ENCODE measurements at regions not wholly inside any gene's neighbourhood (a gene's known extent, or its start where the extent isn't known, plus 50 kb on each side); places are given as distances from the start of the nearest gene placed in this dataset.
"Not testable (repeated sequence)": the region's sequence is repeated elsewhere in the genome, so short reads cannot be mapped to it uniquely, and the experiment has no call there.

GRCh38 chr5:17326600-17327037, 109.2 kb downstream of the BASP1 start:
- no peak for FAIRE-seq

- FAIRE-seq: no peak
Measured at GRCh38 chr5:17327048-17327625, 109.7 kb downstream of the BASP1 start.

- no peak for FAIRE-seq
Measured at GRCh38 chr5:17329571-17329970, 112.1 kb downstream of the BASP1 start.

- no peak for FAIRE-seq
Measured at GRCh38 chr5:17330386-17330785, 113.0 kb downstream of the BASP1 start.

- FAIRE-seq: no peak
Measured at GRCh38 chr5:17331651-17332050, 114.2 kb downstream of the BASP1 start.

GRCh38 chr5:17333755-17334154, 116.3 kb downstream of the BASP1 start:
- no peak for FAIRE-seq

- FAIRE-seq: no peak
Measured at GRCh38 chr5:17336054-17336453, 118.6 kb downstream of the BASP1 start.

- FAIRE-seq: not testable (repeated sequence)
Measured at GRCh38 chr5:17336723-17337122, 119.3 kb downstream of the BASP1 start.

GRCh38 chr5:17339841-17340240, 122.4 kb downstream of the BASP1 start:
- no peak for FAIRE-seq

- FAIRE-seq: no peak
Measured at GRCh38 chr5:17340379-17340778, 122.9 kb downstream of the BASP1 start.

GRCh38 chr5:17340819-17341218, 123.4 kb downstream of the BASP1 start:
- FAIRE-seq: no peak

GRCh38 chr5:17343675-17344074, 126.2 kb downstream of the BASP1 start:
- no peak for FAIRE-seq

- no peak for FAIRE-seq
Measured at GRCh38 chr5:17346811-17347210, 129.4 kb downstream of the BASP1 start.

- no peak for FAIRE-seq
Measured at GRCh38 chr5:17352223-17352622, 134.8 kb downstream of the BASP1 start.

- FAIRE-seq: no peak
Measured at GRCh38 chr5:17354265-17354664, 136.8 kb downstream of the BASP1 start.

- no peak for FAIRE-seq
Measured at GRCh38 chr5:17355586-17356346, 138.3 kb downstream of the BASP1 start.

GRCh38 chr5:17356551-17356950, 139.1 kb downstream of the BASP1 start:
- no peak for FAIRE-seq

GRCh38 chr5:17357504-17357903, 140.1 kb downstream of the BASP1 start:
- no peak for FAIRE-seq

GRCh38 chr5:17358031-17358430, 140.0 kb upstream of the TAF11L2 start:
- no peak for FAIRE-seq

GRCh38 chr5:17359451-17360011, 138.5 kb upstream of the TAF11L2 start:
- FAIRE-seq: peak; percentile 63

GRCh38 chr5:17360879-17361278, 137.2 kb upstream of the TAF11L2 start:
- FAIRE-seq: no peak

- no peak for FAIRE-seq
Measured at GRCh38 chr5:17361331-17361730, 136.7 kb upstream of the TAF11L2 start.

- peak; percentile 12 for FAIRE-seq
Measured at GRCh38 chr5:17364987-17365810, 132.8 kb upstream of the TAF11L2 start.
